HG02981 (cell line): ENCODE measurements at regions not wholly inside any gene's neighbourhood (a gene's known extent, or its start where the extent isn't known, plus 50 kb on each side); places are given as distances from the start of the nearest gene placed in this dataset.
"Not testable (repeated sequence)": the region's sequence is repeated elsewhere in the genome, so short reads cannot be mapped to it uniquely, and the experiment has no call there.

Source experiments
- ATAC-seq: cut with Tn5 transposase; IDR thresholded peaks from one replicate; pipeline ENCODE4 v1.9.1; 2021; ENCODE audit warnings: mild to moderate bottlenecking, moderate library complexity; ENCODE audit not compliant: unreplicated experiment

GRCh38 chr6:139973669-139974344 lies 599.4 kb upstream of the CITED2 start:
- ATAC-seq, result no peak

DNA sequence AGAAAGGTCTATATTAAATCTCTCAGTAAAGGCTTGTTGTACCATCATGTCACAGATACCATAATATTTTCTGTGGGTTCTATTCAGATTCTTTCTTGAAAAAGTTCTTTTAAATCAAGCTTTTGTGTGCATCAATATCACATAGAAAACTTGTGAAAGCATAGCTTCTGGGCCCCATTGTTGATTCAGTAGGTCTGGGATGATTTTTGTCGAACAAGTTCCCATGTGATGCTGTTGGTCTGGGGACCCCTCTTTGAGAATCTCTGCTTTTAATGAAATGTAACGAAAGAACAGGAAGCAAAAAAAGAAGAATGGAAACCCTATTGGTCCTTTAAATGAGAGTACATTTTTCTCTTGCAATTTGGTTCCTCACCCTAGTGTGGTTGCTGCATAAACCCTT lies 597.7 kb upstream of the CITED2 start:
- no peak for ATAC-seq

DNA sequence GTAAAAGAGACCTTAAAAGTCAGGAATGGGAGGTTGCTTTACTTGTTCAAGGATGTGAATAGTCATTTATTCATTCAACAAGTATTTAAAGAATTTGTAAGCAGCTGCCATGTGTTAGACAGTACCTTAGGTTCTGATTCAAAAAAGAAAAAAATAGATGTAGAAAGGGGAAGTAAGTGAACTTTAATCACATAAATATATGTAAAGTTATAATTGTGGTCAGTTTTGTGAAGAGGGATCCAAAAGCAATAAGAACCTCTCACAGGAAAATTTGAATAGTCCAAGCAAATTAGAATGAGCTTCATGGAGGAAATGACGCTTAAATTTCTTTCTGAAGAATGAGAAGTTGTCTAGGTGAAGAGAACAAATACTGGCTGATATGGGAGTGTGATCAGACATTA lies 596.1 kb upstream of the CITED2 start:
- ATAC-seq, result no peak

DNA sequence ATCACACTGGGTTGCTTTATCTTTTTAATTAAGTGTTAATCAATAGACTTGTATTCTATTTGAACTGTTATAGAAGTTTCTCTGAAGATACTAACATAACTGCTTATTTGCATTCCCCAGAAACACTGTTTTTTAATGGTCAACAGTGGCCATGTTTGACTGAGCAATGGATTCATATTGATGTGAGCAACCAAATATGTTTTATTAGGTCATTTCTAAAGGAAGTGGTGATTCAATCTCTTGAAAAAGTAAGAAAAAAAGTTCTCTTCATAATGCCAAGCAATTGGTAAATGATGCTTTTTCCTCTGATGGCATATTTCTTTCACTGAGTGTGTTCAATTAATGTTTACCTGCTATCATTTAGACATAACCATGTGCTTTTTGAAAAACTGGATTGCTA lies 593.0 kb upstream of the CITED2 start:
- no peak for ATAC-seq

DNA sequence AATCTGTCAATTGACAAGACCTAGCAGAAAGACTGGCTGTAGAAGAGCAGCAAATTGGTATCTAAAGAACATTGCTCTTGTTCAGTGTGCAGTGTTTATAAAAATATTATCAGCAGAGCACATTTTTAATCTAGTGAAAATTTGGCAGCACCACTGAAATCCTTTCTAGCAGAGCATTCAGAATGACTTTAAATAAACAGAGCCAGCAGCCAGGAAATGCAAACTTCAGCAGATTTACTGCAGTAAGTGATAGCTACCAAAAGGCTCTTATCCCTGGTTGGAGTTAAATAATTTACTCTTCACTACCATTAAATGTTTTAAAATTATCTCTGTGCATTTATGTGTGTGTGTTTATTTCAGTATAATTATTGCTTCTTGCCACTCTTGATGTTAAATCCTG lies 590.9 kb upstream of the CITED2 start:
- no peak for ATAC-seq

DNA sequence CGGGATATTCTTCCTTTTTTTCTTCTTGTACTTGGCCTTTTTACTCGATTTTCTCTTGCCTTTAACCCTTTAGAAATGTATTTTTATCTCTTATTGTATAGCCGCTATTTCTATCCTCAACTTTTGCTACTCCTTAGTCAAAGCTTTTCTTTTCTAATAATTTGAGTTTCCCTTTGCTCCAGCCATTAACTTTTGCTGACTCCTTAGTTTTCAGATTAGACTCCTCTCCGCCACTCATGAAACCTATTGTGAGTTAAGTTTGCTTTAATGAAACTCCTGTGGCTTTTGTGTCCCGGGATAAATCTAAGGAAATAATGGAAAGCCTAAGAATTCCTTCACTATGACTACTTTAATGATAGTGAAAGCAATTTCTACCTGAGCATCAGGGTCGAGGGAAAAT lies 590.3 kb upstream of the CITED2 start:
- ATAC-seq, result no peak

DNA sequence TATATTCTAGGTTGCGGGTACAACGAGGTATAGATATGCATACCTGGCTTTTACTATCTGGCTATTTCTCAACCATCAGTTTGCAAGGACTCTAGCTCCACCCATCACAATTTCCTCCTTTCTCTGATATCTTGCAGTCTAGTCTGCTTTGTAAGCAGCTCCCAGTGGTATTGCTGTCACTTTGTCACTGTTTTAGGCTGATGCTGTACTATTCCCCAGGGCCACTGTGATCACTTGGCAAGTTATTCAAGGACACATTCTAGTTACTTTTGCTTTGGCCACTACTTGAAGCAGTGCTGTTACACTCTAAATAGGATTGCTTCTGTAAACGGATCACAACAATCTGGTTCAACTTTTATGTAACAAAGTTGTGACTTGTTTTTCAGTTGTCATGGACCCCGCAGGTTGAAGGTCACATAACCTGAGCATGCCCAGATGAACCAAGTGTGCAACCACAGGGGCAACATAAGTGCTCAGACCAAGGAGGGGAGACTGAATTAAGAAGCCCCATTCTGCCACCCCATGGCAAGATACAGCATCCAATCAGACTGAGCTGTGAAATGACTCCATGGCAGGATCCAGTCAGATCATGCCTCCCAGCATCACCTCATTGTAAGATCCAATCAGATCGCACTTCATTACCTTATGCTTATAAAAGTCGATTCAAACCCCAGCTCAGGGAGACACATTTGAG lies 588.4 kb upstream of the CITED2 start:
- ATAC-seq, result no peak

DNA sequence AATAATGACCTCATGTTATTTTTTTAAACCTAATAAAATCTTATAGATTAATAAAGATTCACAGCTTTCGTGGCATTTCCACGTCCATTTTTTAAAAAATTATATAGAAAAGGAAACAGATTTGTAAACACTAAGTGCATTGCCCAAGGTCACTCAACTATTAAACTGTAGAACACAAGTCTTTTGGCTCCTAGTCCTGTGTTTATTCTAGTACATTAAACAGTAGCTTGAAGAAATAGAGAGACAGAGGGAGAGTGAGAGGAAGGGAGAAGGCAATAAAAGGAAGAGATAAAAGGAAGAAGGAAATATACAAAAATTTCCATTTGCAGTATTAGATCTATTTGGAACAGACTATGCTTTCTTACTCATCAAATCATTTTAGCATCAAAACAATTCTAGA lies 586.7 kb upstream of the CITED2 start:
- ATAC-seq, result no peak

- no peak for ATAC-seq
These were observed 586.2 kb upstream of the CITED2 start for GRCh38 chr6:139960671-139961070.

DNA sequence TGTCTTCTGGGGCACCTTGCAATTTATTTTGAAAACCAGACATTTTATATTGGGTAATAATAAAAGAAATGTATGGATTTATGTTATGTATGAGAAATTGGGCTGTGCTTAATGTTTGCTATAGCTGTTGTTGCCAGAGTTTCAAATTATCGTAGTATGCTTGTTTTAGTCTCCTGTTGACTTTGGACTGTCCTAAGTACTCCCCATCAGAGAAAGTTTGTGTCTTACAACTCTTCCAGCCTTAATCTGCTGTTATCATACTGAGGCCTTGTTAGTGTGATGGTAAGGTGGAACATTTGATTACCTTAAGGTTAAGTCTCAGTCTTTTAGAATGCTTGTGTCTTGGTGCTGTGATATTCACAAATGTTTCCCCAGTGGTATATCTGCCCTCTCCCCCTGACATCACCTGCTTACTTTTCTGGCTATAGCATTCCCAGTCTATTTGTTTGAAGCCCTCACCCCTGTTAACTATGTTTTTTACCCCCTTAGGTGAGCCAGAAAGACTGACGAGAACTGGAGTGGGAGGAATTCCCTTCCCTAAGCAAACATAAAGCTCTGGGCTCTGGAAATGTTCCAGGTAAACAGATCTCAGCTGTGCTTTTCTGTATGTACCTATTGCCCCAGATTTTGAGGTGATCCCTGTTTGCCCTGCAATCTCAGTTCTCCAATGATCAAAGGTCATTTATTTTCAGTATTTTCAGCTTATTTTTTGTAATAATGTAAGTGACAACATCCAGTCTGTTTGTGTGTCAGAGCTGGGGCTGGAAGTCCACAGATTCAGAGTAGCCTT lies 581.1 kb upstream of the CITED2 start:
- ATAC-seq, result no peak

DNA sequence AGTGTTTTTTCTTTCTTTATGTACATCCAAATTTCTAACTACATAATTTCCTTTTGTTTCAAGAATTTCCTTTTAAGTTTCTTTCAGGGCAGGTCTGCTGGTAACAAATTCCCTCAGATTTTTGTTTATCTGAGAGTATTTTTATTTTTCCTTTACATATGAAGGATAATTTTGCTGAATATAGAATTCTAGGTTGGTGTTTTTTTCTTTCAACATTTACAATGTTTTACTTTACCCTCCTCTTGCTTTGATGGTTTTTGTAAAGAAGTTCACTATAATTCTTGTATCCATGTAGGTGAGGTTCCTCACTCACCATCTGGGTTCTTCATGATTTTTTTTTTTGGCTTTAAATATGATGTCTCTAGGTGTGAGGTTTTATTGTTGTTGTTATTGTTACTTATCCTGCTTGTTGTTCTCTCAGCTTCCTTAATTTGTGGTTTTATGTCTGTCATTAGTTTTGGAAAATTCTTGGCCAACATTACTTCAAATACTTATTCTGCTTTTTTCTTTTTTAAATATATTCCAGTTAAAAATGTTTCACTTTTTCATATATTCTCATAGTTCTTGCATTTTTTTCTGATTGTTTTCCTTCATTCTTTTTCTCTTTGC lies 580.1 kb upstream of the CITED2 start:
- ATAC-seq, result no peak

DNA sequence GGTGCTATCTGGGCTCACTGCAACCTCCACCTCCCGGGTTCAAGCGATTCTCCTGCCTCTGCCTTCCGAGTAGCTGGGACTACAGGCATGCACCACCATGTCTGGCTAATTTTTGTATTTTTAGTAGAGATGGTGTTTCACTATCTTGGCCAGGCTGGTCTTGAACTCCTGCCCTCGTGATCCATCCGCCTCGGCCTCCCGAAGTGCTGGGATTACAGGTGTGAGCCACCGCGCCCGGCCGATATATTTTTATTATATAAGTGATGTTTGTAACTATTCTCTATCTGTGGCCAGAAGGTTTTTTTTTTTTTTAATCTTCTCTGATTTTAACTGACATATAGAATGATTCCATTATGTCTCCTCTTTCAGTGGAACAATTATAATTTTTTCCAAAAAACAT lies 579.3 kb upstream of the CITED2 start:
- not testable (repeated sequence) for ATAC-seq

DNA sequence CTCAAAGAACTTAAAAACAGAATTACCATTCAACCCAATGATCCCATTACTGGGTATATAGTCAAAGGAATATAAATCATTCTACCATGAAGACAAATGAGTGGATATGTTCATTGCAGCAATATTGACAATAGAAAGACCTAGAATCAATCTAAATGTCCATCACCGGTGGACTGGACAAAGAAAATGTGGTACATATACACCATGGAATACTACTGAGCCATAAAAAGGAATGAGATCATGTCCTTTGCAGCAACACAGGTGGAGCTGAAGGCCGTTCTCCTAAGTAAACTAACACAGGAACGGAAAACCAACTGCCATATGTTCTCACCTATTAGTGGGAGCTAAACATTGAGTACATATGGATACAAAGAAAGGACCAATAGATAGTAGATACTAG lies 576.7 kb upstream of the CITED2 start:
- ATAC-seq, result no peak

GRCh38 chr6:139944976-139945375 lies 570.5 kb upstream of the CITED2 start:
- ATAC-seq, result no peak

GRCh38 chr6:139944131-139944530 lies 569.7 kb upstream of the CITED2 start:
- no peak for ATAC-seq

DNA sequence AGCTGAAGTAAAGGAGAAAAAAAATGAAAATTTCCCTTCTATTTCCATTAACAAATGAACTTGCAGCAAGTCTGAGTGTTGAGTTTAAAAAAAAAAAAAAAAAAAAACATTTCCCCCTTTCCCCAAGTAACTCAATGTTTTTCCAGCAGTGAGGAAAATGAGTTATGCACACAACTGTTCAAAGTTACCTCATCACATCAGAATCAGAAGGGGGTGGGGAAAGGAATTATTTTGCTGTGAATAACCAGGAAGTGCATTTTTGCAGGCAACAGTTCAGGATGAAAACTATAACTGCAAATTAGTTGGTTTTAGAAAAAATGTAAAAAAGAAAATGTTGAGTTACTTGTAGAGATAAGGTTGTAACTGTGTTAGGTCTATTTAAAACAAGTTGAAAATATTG lies 568.9 kb upstream of the CITED2 start:
- ATAC-seq, result no peak

DNA sequence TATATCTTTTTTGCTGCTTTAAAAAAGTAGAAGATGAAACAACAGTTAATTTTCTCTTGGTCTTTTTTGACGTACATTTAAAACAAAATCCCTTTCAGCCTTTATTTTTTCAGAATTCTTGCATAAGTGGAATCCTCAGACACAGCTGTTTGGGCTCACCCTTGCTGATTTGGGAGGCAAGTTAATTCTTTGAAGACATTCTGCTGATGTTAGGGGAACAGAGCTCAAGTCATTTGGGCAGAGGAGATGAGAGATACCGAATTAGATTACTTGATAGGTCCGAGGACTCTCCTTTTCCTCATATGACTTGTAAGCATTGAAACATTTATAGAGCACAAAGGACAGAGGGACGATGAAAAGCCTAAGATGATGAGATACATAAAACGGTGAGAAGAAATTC lies 567.9 kb upstream of the CITED2 start:
- no peak for ATAC-seq

GRCh38 chr6:139941826-139942225 lies 567.4 kb upstream of the CITED2 start:
- ATAC-seq, result no peak

DNA sequence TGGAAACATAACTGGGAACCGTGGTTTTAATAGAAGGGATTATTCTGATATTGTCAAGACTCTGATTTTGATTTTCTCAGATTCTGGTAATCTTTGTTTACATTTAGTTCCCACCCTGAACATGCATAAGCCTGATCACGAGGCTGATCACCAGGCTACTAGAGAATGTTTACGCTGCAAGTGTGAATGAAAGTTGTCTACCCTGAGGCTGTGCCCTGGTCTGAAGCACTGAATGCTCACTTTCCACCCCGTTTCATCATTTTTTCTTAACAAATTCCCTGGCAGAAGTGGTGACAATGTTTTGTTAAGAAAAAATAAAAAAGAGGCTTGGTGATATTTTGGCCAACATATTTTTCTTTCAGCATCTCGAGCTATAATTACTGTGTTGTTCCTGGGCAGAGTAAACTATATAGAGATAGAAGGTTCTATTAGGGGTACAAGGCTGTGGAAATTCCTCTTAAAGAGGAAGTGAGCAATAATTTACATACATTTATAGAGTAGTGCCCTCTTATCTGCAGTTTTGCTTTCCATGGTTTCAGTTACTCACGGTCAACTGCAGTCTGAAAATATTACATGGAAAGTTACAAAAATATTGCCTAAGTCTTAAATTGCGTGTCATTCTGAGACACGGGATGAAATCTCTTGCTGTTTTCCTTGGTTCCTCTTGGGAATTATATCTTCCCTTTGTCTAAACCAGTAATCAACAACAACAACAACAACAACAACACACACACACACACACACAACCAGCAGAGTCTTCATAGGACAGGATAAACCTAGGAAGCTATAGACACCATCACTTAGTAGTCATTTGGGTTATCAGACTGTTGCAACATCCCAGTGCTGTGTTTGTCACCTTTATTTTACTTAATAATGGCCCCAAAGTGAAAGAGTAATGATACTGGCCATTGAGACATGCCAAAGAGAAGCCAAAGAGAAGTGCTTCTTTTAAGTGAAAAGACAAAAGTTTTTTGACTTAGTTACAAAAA lies 566.6 kb upstream of the CITED2 start:
- peak; percentile 90 for ATAC-seq

DNA sequence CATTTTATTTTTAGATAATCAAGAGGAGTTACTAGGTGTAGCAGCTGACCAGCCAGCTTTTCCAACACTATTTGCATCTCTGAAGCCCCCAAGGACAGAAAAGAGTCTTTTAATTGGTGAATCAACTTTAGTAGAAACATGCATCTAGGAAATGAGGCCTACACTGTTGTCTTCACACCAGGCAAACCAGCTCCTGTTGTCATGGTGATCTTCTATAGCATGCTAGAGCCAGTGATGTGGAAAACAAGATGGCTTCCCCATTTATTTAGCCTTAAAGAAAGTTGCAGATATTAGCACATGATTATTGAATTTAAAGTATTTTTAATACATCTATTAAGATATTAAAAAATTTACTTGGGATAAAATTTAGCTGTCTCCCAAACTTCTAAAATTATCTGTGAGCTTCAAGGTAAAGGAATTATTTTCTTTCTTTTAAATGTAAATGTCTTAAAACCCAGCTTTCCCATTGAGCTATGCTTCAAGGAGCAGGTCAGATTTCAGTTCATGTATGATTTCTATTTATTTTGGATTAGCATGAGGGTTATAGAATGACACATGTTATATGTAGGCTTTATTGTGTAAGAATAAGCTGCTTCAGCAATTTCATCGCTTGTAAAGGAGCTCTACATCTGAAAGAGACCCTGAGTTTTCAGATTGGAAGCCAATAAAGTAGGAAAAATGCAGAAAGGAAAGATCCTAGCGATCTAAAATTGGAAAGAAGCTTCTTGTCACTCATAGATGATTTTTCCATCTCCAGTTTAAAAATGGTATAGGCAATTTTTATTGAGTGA lies 564.9 kb upstream of the CITED2 start:
- ATAC-seq, result peak; percentile 39
